ENCODE measurements at regions not wholly inside any gene's neighbourhood (a gene's known extent, or its start where the extent isn't known, plus 50 kb on each side); places are given as distances from the start of the nearest gene placed in this dataset.

- TF ChIP-seq CTCF (IDR thresholded peaks at IDR 0.05; ENCODE audit: low read depth, low read length, missing control alignments), result no peak
- no peak for DNase-seq (ENCODE audit: low read depth)
- H3K4me3 ChIP-seq (ENCODE audit: low read depth, low read length), result no peak overlapping the region
These were observed 95.0 kb upstream of the BMPER start for GRCh38 chr7:33810356-33810755.

- no peak overlapping the region for H3K4me3 ChIP-seq (ENCODE audit: low read depth, low read length)
- no peak for TF ChIP-seq CTCF (IDR thresholded peaks at IDR 0.05; ENCODE audit: low read depth, low read length, missing control alignments)
- no peak for DNase-seq (ENCODE audit: low read depth)
These were observed 92.0 kb upstream of the BMPER start for GRCh38 chr7:33813331-33813730.

GRCh38 chr7:33814400-33814799 is 90.9 kb upstream of the BMPER start:
- no peak overlapping the region for H3K4me3 ChIP-seq (ENCODE audit: low read depth, low read length)

GRCh38 chr7:33814936-33815335 is 90.4 kb upstream of the BMPER start:
- DNase-seq (ENCODE audit: low read depth), result no peak
- no peak overlapping the region for H3K4me3 ChIP-seq (ENCODE audit: low read depth, low read length)
- TF ChIP-seq CTCF (IDR thresholded peaks at IDR 0.05; ENCODE audit: low read depth, low read length, missing control alignments), result no peak

More at GRCh38 chr7:33814400-33814799, 90.9 kb upstream of the BMPER start:
- no peak for TF ChIP-seq CTCF (IDR thresholded peaks at IDR 0.05; ENCODE audit: low read depth, low read length, missing control alignments)
- DNase-seq (ENCODE audit: low read depth), result no peak

- no peak for TF ChIP-seq CTCF (IDR thresholded peaks at IDR 0.05; ENCODE audit: low read depth, low read length, missing control alignments)
- no peak overlapping the region for H3K4me3 ChIP-seq (ENCODE audit: low read depth, low read length)
- DNase-seq (ENCODE audit: low read depth), result no peak
These were observed 90.0 kb upstream of the BMPER start for GRCh38 chr7:33815336-33815735.

GRCh38 chr7:33816106-33816505 is 89.2 kb upstream of the BMPER start:
- H3K4me3 ChIP-seq (ENCODE audit: low read depth, low read length), result no peak overlapping the region
- no peak for DNase-seq (ENCODE audit: low read depth)
- no peak for TF ChIP-seq CTCF (IDR thresholded peaks at IDR 0.05; ENCODE audit: low read depth, low read length, missing control alignments)

- TF ChIP-seq CTCF (IDR thresholded peaks at IDR 0.05; ENCODE audit: low read depth, low read length, missing control alignments), result no peak
- no peak for DNase-seq (ENCODE audit: low read depth)
- no peak overlapping the region for H3K4me3 ChIP-seq (ENCODE audit: low read depth, low read length)
These were observed 85.7 kb upstream of the BMPER start for GRCh38 chr7:33819658-33820057.

Data from GM12864 (cell line).